Neural cell (in vitro differentiated cells): ENCODE measurements at regions not wholly inside any gene's neighbourhood (a gene's known extent, or its start where the extent isn't known, plus 50 kb on each side); places are given as distances from the start of the nearest gene placed in this dataset.
A peak's percentile ranks its signal among the peaks of the same experiment; 100 is the strongest.

ENCODE experiments used
- H2AFZ ChIP-seq: fragments of 200-600, 300-800 bp; sonication (generic), shearing (Covaris generic); 2 replicates; pipeline ENCODE4 v1.6.0; 2014; ENCODE audit warnings: low read depth, mild to moderate bottlenecking, antibody characterized with exemption, low read length, moderate library complexity
- H3F3A ChIP-seq: fragments of 200-600 bp; shearing (Covaris generic); 2 replicates; pipeline ENCODE4 v1.6.1; 2016; ENCODE audit warnings: mild to moderate bottlenecking, moderate library complexity, mixed read lengths, antibody characterized with exemption, low read length; ENCODE audit not compliant: insufficient read depth, poor library complexity, severe bottlenecking
- H3K27ac ChIP-seq: fragments of 200-600, 300-800 bp; sonication (generic), shearing (Covaris generic); 2 replicates; pipeline ENCODE4 v1.5.1; 2014; ENCODE audit warnings: mild to moderate bottlenecking, low read length, moderate library complexity
- H3K27me3 ChIP-seq: fragments of 300-800, 200-600 bp; sonication (generic), shearing (Covaris generic); 2 replicates; pipeline ENCODE4 v1.6.0; 2014; ENCODE audit warnings: mild to moderate bottlenecking, low read depth, low read length, moderate library complexity; ENCODE audit not compliant: insufficient read depth
- H3K36me3 ChIP-seq: fragments of 300-800, 200-600 bp; sonication (generic), shearing (Covaris generic); 2 replicates; pipeline ENCODE4 v1.5.1; 2014; ENCODE audit warnings: mild to moderate bottlenecking, antibody characterized with exemption, low read length, moderate library complexity; ENCODE audit not compliant: insufficient read depth
- H3K4me2 ChIP-seq: fragments of 300-800, 200-600 bp; sonication (generic), shearing (Covaris generic); 2 replicates; pipeline ENCODE4 v1.6.0; 2014; ENCODE audit warnings: mild to moderate bottlenecking, low read length
- H3K4me3 ChIP-seq: fragments of 300-800, 200-600 bp; sonication (generic), shearing (Covaris generic); 2 replicates; pipeline ENCODE4 v1.5.1; 2014; ENCODE audit warnings: mild to moderate bottlenecking, low read length, moderate library complexity
- H3K79me2 ChIP-seq: fragments of 200-600 bp; shearing (Covaris generic); replicated peaks from 2 replicates; pipeline ENCODE4 v1.6.0; 2014; ENCODE audit warnings: mild to moderate bottlenecking, low read length, moderate library complexity; ENCODE audit not compliant: insufficient read depth
- H3K9ac ChIP-seq: fragments of 300-800, 200-600 bp; sonication (generic), shearing (Covaris generic); 2 replicates; pipeline ENCODE4 v1.6.1; 2016; ENCODE audit warnings: mild to moderate bottlenecking, low read length, mixed read lengths
- H3K9me2 ChIP-seq: fragments of 200-600 bp; shearing (Covaris generic); 2 replicates; pipeline ENCODE4 v1.6.1; 2016; ENCODE audit warnings: mild to moderate bottlenecking, low read length, mixed read lengths; ENCODE audit not compliant: insufficient read depth
- H3K9me3 ChIP-seq: fragments of 200-600, 300-800 bp; sonication (generic), shearing (Covaris generic); 2 replicates; pipeline ENCODE4 v1.6.1; 2016; ENCODE audit warnings: mild to moderate bottlenecking, mixed run types, low read length, moderate library complexity, mixed read lengths
- H4K20me1 ChIP-seq: fragments of 200-600 bp; shearing (Covaris generic); 2 replicates; pipeline ENCODE4 v1.6.1; 2016; ENCODE audit warnings: mild to moderate bottlenecking, mixed run types; ENCODE audit not compliant: insufficient read depth
- CTCF ChIP-seq: fragments of 450-650 bp; IDR thresholded peaks from 2 replicates; pipeline ENCODE4 v1.5.1; 2014; ENCODE audit warnings: antibody characterized with exemption, mild to moderate bottlenecking, moderate library complexity; ENCODE audit not compliant: poor library complexity, severe bottlenecking
- EP300 ChIP-seq: fragments of 450-650 bp; conservative IDR thresholded peaks from 2 replicates; pipeline ENCODE4 v1.6.1; 2014; ENCODE audit warnings: antibody characterized with exemption, mild to moderate bottlenecking, moderate library complexity; ENCODE audit not compliant: poor library complexity, severe bottlenecking
- EZH2 ChIP-seq: fragments of 200-600, 300-800 bp; shearing (Covaris generic), sonication (generic); IDR thresholded peaks from 2 replicates; pipeline ENCODE4 v1.6.1; 2014; ENCODE audit warnings: antibody characterized with exemption, low read length, borderline replicate concordance, mild to moderate bottlenecking; ENCODE audit not compliant: insufficient read depth, poor library complexity, severe bottlenecking
- MXI1 ChIP-seq: fragments of 450-650 bp; conservative IDR thresholded peaks from 2 replicates; pipeline ENCODE4 v1.6.1; 2014; ENCODE audit warnings: antibody characterized with exemption, mild to moderate bottlenecking; ENCODE audit not compliant: poor library complexity, severe bottlenecking
- POLR2AphosphoS5 ChIP-seq: IDR thresholded peaks from 2 replicates; pipeline ENCODE4 v1.6.1; 2012
- RAD21 ChIP-seq: fragments of 450-650 bp; conservative IDR thresholded peaks from 2 replicates; pipeline ENCODE4 v1.6.1; 2014; ENCODE audit warnings: antibody characterized with exemption, mild to moderate bottlenecking, moderate library complexity
- REST ChIP-seq: IDR thresholded peaks from 2 replicates; pipeline ENCODE4 v1.6.1; 2012; ENCODE audit warnings: borderline replicate concordance
- SMC3 ChIP-seq: fragments of 450-650 bp; conservative IDR thresholded peaks from 2 replicates; pipeline ENCODE4 v1.6.1; 2014; ENCODE audit warnings: antibody characterized with exemption, mild to moderate bottlenecking, moderate library complexity; ENCODE audit not compliant: poor library complexity
- TAF1 ChIP-seq: IDR thresholded peaks from 2 replicates; pipeline ENCODE4 v1.6.1; 2012; ENCODE audit warnings: low read depth

DNA sequence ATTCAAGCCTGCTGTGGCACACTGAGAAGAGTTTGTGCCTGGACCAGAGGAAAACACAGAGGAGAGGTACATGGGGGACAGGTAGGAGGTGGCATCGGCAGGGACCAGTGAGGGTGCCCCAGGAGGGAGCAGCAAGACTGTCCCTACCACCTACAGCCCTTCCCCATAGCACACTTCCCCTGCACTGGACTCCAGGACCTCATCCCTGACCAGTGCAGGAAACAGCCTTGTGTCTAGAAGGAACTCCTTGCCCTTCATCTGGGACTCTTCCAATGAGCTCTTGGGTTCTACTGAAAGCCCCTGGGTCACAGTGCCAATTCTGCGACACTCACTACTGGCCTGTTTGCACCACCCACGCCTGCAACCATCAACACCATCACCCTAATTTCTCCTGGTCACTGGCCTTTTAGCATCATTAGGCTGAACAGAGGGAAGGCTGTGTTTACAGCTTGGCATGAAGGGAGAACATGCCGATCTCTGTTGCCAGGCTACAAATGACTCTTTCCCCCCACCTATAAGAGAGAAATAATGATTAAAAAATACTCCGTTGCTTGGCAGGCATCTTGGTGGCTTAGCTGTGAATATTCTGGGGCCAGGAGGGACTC, 371.9 kb upstream of the ZMIZ1 start:
- Histone ChIP-seq H3K9me2 (no peaks in the 10 kb centered on the region), H3K36me3 (no peaks in the 10 kb centered on the region), H3K9me3 (no peaks in the 10 kb centered on the region), H3K27ac (peak overlapping the region; percentile 20), H2AFZ (no peak overlapping the region), H3F3A (no peaks in the 10 kb centered on the region), H4K20me1 (no peaks in the 10 kb centered on the region), H3K79me2 (no peaks in the 10 kb centered on the region), H3K9ac (peak overlapping the region; percentile 3), H3K4me3 (no peak overlapping the region), H3K4me2 (no peak overlapping the region), H3K27me3 (no peaks in the 10 kb centered on the region)
- TF ChIP-seq SMC3 (no peak), EZH2 (no peak), MXI1 (no peak), REST (no peak), RAD21 (no peak), EP300 (no peak), TAF1 (no peak), CTCF (no peak)

DNA sequence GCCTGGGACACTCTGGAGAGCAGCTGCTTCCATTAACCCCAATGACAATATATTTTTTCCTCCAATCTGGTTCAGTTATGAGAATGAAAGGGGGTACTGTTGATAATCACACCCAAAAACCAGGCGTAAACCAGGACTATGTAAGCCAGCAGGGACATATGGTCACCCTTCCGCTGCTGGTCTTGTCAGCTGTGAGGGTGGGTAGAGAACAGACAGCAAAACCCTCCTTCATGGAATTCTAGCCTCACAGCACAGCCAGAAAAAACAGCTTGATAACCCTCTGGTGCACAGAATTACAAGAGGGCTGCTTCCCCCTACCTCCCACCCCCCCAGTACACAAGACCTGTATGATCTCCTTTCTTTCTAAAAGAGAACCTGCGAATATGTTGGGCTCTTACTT, 368.8 kb upstream of the ZMIZ1 start:
- H2AFZ ChIP-seq: no peak overlapping the region
- no peaks in the 10 kb centered on the region for H3F3A ChIP-seq
- H4K20me1 ChIP-seq: no peaks in the 10 kb centered on the region
- H3K79me2 ChIP-seq: no peaks in the 10 kb centered on the region
- H3K27me3 ChIP-seq: no peaks in the 10 kb centered on the region
- no peak overlapping the region for H3K4me3 ChIP-seq
- no peak overlapping the region for H3K9ac ChIP-seq
- H3K36me3 ChIP-seq: no peaks in the 10 kb centered on the region
- no peak overlapping the region for H3K4me2 ChIP-seq
- H3K9me2 ChIP-seq: no peaks in the 10 kb centered on the region
- no peaks in the 10 kb centered on the region for H3K9me3 ChIP-seq
- TF ChIP-seq TAF1 (no peak), REST (no peak), EP300 (no peak), RAD21 (no peak), CTCF (no peak), POLR2AphosphoS5 (no peak), EZH2 (no peak), MXI1 (no peak), SMC3 (no peak)
- H3K27ac ChIP-seq: no peak overlapping the region
